ENCODE measurements at regions not wholly inside any gene's neighbourhood (a gene's known extent, or its start where the extent isn't known, plus 50 kb on each side); places are given as distances from the start of the nearest gene placed in this dataset.

DNA sequence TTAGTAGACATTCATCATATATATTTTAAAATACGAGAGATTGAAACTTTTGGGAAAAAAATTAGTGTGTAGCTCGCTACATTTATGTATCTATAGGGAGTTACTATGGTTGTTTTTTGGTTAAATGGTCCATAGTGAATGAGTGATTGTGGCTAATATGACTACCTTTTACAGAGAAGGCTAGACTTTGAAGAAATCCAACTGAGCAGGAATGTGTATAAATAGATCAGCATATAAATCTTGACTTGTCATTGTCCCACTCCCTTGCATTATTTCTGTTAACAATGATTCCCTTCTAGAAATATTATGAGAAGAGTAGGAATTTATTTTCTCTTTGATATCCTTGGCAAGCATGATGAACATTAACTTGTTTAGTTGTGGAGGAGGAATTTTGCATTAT lies 737.8 kb upstream of the MAP3K7 start:
- H3K18ac ChIP-seq (ENCODE audit: insufficient read length, low read depth, low read length) = no peak overlapping the region
- H2AK5ac ChIP-seq (ENCODE audit: insufficient read length, low read length) = no peak overlapping the region
- H4K91ac ChIP-seq (ENCODE audit: insufficient read length, low read depth, low read length) = no peak overlapping the region
- H2BK5ac ChIP-seq (ENCODE audit: insufficient read length, low read length) = no peak overlapping the region
- Mint-ChIP-seq H3K27ac (no peak overlapping the region), H3K36me3 (ENCODE audit: insufficient read depth in 1 of 3, low read depth in 3 of 3) (no peaks in the 10 kb centered on the region), H3K27me3 (ENCODE audit: low read depth) (peaks cover 20% of the 10 kb centered on the region), H3K9me3 (no peaks in the 10 kb centered on the region), H3K4me3 (no peak overlapping the region), H3K4me1 (0 out of 4 replicates have a peak, but pooled peaks cover 0 to 5% of the 10 kb centered on the region in 2 experiments)
- no peak for TF ChIP-seq CTCF (conservative IDR thresholded peaks at IDR 0.05)
- H2BK20ac ChIP-seq (ENCODE audit: low read depth, low read length, poor library complexity, severe bottlenecking) = no peak overlapping the region
- H4K8ac ChIP-seq (replicated peaks; ENCODE audit: insufficient read length, low read depth, low read length) = no peak overlapping the region
- no peaks in the 10 kb centered on the region for H3K79me2 ChIP-seq (ENCODE audit: insufficient read depth, low read length)
- no peak for DNase-seq
- H3K9me3 ChIP-seq (ENCODE audit: control insufficient read depth, low read depth, low read length) = no peaks in the 10 kb centered on the region
- H3T11ph ChIP-seq (ENCODE audit: low read length) = no peak overlapping the region
- H2AFZ ChIP-seq (ENCODE audit: low read length) = no peak overlapping the region
- no peak overlapping the region for H4K5ac ChIP-seq (ENCODE audit: insufficient read length, low read depth, low read length)
- no peak overlapping the region for H2BK120ac ChIP-seq (ENCODE audit: low read depth, low read length, poor library complexity, severe bottlenecking)
- H3K23me2 ChIP-seq (ENCODE audit: insufficient read length, low read depth, low read length, poor library complexity, severe bottlenecking) = no peaks in the 10 kb centered on the region
- no peak overlapping the region for H2BK12ac ChIP-seq (ENCODE audit: insufficient read length, low read depth, low read length)
- no CpG with 5 or more reads among the region's 2 CpGs for WGBS (ENCODE audit: extremely low coverage, insufficient read length, low lambda C conversion rate)
- no peak overlapping the region for H3K23ac ChIP-seq (ENCODE audit: insufficient read length, low read depth, low read length)
- H3K27ac ChIP-seq (ENCODE audit: insufficient read length, low read depth, low read length) = no peak overlapping the region
- H3K4ac ChIP-seq (ENCODE audit: low read depth, low read length) = no peak overlapping the region
- no peaks in the 10 kb centered on the region for H3K27me3 ChIP-seq (ENCODE audit: insufficient read depth, low read length)
- H3K56ac ChIP-seq (ENCODE audit: insufficient read length, low read depth, low read length) = no peak overlapping the region
- no peak overlapping the region for H2BK15ac ChIP-seq (ENCODE audit: low read depth, low read length)
- H4K20me1 ChIP-seq (ENCODE audit: control insufficient read depth, insufficient read depth, insufficient read length) = no peaks in the 10 kb centered on the region
- no peak overlapping the region for H3K14ac ChIP-seq (ENCODE audit: insufficient read depth, low read length)
- H3K4me1 ChIP-seq (ENCODE audit: insufficient read depth, low read length) = no peaks in the 10 kb centered on the region
- H3K9ac ChIP-seq (ENCODE audit: extremely low read depth, insufficient read length, low read length) = no peak overlapping the region
- H3K4me2 ChIP-seq (ENCODE audit: insufficient read depth, insufficient read length, low read length) = no peak overlapping the region
- no peaks in the 10 kb centered on the region for H3K79me1 ChIP-seq (ENCODE audit: insufficient read depth, low read depth, low read length, poor library complexity, severe bottlenecking)

All from H9 (cell line).